GM18907 (cell line): ENCODE measurements at regions not wholly inside any gene's neighbourhood (a gene's known extent, or its start where the extent isn't known, plus 50 kb on each side); places are given as distances from the start of the nearest gene placed in this dataset.

ENCODE experiments used
- ATAC-seq: cut with Tn5 transposase; IDR thresholded peaks from one replicate; pipeline ENCODE4 v1.9.1; 2021; ENCODE audit warnings: mild to moderate bottlenecking, moderate library complexity; ENCODE audit not compliant: unreplicated experiment

GRCh38 chr3:177470197-177470941, 273.1 kb upstream of the TBL1XR1 start:
- no peak for ATAC-seq

DNA sequence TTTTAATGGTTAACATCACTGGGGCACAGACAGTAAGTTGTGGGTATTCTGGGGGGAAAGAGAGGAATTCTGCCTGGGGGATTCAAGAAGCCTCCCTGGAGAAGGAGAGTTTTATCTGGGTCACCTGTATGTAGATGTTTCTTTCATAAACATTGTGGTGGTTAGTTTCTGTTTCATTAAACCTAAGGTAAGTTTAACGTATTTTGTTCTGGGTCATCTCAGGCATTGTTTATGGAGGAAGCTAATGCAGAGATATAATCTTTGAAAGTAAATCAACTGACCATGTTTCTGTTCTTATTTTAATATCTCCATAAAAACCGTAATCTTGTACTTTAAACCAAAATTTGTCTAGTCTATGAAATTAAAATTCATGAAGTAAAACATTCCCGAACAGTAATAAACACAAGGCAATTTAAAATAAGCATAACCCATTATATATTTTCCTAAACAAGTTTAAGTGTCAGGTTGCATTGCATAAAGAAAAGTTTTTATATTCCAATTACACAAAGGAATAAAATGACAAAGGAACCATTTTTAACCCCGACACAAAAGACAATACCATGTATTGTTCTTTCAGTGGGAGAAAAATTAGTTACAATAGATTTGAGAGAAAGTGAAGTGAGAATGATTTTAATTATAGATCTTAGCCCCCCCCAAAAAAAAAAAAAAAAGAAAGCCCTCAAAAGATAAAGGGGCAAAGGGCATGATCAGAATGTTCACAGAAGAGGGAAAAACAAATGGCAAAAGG, 274.6 kb upstream of the TBL1XR1 start:
- ATAC-seq = no peak

DNA sequence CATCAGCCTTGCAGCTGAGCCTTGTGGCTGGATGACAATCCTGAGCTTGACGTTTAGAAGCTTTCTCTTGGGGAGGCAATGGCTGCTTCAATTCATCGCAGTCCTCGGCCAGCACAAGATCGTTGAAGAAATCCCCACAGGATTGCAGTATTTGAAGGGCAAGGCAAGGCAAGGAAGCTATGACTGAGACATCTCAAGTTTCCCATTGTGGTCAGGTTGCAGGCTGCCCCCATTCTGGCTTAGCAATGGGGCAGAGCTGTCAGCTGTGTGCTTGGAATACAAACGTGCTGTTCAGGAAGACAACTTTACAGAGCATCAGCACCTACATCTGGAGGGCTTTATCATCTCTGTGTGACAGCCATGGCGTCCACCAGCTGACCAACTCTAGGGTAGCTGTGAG, 275.9 kb upstream of the TBL1XR1 start:
- no peak for ATAC-seq

DNA sequence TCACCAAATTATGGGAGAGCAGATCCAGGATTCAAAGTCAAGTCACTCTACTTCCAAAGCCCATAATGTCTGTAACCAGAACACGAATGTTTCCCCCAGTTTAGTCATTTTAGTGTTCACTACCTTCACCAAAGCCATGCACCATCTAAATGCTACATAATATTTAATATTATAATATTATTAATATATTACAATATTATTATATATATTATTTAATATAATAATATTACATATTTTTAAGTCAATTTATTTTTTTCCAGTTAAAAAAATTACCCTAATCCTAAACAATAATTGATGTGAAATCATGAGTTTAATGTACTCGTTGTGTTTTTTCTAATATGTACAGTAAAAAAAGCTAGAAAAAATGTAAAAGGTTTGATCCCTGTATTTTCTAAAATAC, 276.6 kb upstream of the TBL1XR1 start:
- ATAC-seq = no peak

- ATAC-seq = no peak
Observed at GRCh38 chr3:177474652-177475355, 277.5 kb upstream of the TBL1XR1 start.

- ATAC-seq = no peak
Observed at GRCh38 chr3:177475356-177475665, 278.0 kb upstream of the TBL1XR1 start.

DNA sequence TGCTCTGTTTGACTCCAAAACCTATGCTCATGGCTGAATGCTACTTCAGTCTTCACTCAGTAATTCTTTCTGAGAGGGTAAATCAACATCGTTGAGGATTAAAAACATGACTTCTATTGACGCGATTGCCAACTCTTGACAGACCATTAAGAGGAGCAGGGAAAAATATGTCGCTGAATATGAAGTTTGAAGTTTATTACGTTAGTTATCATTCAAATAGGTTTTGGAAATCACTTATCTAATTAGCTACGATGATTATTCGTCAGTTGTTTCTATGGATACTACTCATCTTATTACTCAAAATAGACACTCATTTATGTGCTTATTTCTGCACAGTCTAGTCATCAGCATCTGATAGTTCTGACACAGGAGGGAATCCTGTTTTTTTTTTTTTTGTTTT, 279.2 kb upstream of the TBL1XR1 start:
- no peak for ATAC-seq

- no peak for ATAC-seq
Observed at GRCh38 chr3:177476921-177477435, 279.7 kb upstream of the TBL1XR1 start.

DNA sequence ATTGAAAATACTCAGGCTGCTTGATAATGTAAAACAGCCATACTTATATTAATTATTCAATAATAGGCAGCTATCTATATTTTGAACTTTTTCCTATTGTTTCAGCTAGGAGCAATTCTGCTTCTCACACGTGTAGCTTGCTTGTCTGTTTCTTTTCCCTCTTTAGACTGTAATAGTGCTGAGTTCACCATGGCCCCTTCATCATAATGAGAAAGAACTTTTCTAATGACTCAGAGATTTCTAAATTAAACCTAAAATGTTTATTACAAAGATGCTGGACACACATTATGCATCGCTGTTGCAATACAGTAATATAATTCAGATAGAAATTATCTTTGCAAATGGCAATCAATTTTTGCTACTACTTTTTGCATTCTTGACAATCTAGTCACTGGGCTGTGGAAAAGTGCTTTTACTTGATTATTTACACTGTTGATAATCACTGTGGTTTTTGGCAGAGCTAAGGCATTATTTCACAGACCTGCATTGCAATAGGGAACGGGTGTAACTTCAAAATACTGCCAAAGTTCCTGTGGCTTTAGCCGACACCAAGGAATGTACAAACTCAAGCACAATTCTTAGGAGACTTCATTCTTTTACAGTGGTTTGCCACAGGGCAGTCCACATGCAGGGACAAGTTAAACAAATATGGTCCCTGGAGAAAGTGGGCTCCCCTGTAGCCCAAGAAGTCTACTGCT, 281.0 kb upstream of the TBL1XR1 start:
- no peak for ATAC-seq

- ATAC-seq = no peak
Observed at GRCh38 chr3:177479630-177480029, 282.3 kb upstream of the TBL1XR1 start.

GRCh38 chr3:177481329-177481728, 284.0 kb upstream of the TBL1XR1 start:
- ATAC-seq = no peak

- ATAC-seq = no peak
Observed at GRCh38 chr3:177482048-177482691, 284.9 kb upstream of the TBL1XR1 start.

DNA sequence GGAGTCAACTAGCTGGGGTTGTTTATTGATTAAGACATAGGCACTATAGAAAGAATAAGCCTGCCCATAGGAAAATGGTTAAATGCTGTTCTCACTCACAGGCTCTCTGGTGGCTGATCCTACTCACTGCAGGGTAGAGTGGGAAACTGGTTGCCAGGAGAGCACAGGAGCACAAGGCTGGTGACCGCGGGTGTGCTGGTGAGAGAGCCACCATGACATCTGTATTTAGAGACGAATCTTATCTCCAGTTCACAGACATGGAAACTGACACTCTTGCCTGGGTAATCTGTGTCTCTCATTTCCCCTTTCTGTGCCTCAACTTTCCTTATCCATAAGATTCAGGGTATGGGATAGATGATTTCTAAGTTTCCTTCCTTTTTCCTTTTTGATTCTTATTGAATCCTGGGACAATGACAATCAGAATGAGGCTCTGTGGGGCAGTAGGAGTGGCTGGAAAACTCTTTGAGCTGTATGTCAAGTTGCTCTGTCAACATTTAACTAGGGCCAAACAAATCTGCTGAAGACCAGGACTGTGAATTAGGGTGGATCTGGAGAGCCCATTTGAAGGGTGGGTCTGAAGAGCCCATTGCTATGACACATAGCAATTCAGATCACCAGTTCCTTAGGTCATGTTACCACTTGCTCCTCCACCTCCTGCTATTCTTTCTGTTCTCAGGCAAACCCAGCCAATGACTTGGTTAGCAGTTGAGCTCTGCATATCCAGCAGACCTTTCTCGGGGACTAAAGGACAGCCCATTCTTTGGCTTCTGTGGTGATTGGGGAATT, 286.1 kb upstream of the TBL1XR1 start:
- no peak for ATAC-seq

DNA sequence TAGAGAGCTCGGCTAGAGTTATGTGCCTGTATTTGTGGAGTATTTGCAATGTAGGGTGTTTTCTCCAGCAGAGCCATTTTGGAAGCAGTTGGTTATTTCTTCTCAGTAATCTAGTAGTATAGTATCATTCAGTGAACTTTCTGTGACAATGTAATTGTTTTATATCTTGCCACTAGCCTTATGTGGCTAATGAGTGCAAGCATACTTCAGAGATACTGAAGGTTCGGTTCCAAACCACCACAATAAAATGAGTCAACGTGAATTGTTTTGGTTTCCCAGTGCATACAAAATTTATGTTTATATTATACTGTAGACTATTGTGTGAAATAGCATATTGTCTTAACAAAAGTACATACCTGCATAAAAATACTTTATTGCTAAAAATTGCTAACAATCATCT, 286.9 kb upstream of the TBL1XR1 start:
- ATAC-seq = no peak

DNA sequence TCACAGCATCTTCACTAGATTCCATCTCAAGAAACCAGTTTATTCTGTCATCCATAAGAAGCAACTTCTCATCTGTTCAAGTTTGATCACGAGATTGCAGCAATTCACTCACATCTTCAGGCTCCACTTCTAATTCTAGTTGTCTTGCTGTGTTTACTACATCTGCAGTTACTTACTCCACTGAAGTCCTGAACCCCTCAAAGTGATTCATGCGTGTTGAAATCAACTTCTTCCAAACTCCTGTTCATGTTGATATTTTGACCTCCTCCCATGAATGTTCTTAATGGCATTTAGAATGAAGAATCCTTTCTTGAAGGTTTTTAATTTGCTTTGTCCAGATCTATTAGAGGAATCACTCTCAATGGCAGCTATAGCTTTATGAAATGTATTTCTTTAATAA, 287.6 kb upstream of the TBL1XR1 start:
- ATAC-seq = no peak

DNA sequence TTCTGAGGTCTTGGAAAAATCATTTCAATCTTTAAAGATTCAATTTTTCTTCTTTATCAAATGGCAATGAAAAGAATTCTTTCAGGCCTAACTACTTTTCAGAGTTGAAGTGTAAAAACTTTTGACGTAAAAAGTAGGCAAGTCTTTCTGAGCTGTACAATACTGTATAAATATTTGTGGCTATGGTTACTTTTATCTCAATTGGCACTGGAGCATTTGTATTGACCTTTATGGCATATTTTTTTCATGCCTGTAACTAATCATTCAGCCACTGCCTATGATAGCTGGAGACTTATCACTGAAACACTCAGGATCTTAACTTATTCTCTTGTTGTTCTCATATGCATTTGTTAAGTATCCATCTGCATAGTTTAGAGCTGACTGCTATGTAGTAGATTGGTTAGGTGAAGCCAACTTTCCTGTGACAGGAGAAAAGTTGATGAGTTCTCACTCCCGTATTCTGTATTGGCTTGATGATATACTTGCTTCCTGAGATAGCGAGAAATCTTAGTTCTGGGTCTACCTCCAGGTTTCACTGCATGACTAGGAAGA, 290.4 kb upstream of the TBL1XR1 start:
- no peak for ATAC-seq

DNA sequence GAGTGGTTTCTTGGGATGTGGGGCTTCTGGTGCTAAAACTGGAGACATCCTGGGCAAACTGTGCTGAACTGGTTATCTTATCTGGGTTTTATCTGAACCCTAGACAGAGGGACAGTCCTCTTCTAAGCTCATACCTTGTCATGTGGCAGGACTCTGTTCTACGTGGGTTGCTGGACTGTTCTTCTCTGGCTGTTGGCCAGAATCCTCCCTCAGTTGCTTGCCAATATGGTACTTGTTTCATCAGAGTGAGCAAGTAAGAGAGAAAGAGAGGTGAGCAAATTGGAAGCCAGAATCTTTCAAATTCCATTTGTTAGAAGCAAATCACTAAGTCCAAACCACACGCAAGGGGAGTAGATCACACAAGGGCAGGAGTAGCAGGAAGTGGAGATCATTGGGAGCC, 291.5 kb upstream of the TBL1XR1 start:
- no peak for ATAC-seq

- ATAC-seq = no peak
Observed at GRCh38 chr3:177490626-177491025, 293.3 kb upstream of the TBL1XR1 start.

DNA sequence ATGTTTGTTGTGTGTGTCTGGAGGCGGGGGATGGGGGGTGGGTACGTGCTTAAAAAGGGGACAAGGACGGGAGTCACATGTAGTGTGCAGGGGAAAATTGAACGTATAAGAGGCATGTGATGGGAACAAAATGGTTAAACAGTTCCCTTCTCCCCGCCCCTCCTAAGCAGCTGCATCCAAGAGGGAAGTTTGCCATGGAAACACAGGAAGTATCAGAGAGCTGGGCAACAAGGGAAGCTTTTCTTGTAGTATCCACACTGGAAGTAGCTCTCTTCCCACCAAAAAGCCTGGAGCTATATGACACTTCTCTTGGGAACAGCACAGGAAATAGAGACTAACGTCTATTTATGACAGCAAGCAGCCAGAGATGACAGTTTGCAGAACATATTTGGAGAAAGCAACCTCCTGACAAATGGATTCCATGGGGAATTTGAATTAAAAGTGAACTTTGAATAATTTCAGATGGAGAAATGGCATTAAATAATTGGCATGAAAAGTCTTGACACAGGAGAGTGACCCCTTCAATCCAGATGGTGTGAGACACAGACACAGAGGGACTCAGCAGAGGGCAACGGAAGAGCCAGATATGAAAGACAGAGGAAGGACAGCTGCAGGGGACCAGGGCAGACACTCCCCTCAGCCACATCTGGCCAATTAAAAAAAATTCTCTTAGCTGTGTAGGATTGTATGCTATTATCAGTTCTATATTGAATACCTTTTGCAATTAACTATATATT, 294.2 kb upstream of the TBL1XR1 start:
- ATAC-seq = no peak
